ENCODE measurements at regions not wholly inside any gene's neighbourhood (a gene's known extent, or its start where the extent isn't known, plus 50 kb on each side); places are given as distances from the start of the nearest gene placed in this dataset.

- Histone ChIP-seq H3K4me2 (no peak overlapping the region), H3K9me2 (replicated peaks; ENCODE audit: insufficient read depth) (no peaks in the 10 kb centered on the region), H3K4me3 (no peak overlapping the region), H2AFZ (no peak overlapping the region), H3K79me2 (no peaks in the 10 kb centered on the region), H3K36me3 (replicated peaks; ENCODE audit: insufficient read depth, low read depth) (no peaks in the 10 kb centered on the region), H3K27me3 (no peaks in the 10 kb centered on the region), H3K9me3 (ENCODE audit: low read depth) (no peaks in the 10 kb centered on the region), H4K20me1 (ENCODE audit: insufficient read depth, poor library complexity, severe bottlenecking) (no peaks in the 10 kb centered on the region), H3K4me1 (ENCODE audit: insufficient read depth) (peaks cover 4% of the 10 kb centered on the region), H3K27ac (no peak overlapping the region)
- TF ChIP-seq EZH2phosphoT487 (IDR thresholded peaks at IDR 0.05; ENCODE audit: low read depth, severe bottlenecking, unreplicated experiment) (no peak), CTCF (IDR thresholded peaks at IDR 0.05; ENCODE audit: poor library complexity) (no peak), EZH2 (IDR thresholded peaks at IDR 0.05; ENCODE audit: borderline replicate concordance) (no peak)
- no peak for DNase-seq (ENCODE audit: low spot score)
- WGBS (ENCODE audit: low lambda C conversion rate, missing lambda C conversion rate): 93% methylated on average over 7 of the region's 7 CpGs
These were observed 341.9 kb upstream of the CHRM2 start for GRCh38 chr7:136526408-136527105.

GRCh38 chr7:136523571-136523970, 344.9 kb upstream of the CHRM2 start:
- no peaks in the 10 kb centered on the region for H4K20me1 ChIP-seq (ENCODE audit: insufficient read depth, poor library complexity, severe bottlenecking)
- no peak overlapping the region for H2AFZ ChIP-seq
- no peak overlapping the region for H3K4me3 ChIP-seq
- WGBS (ENCODE audit: low lambda C conversion rate, missing lambda C conversion rate): 91% methylated on average over 3 of the region's 3 CpGs
- no peaks in the 10 kb centered on the region for H3K9me2 ChIP-seq (replicated peaks; ENCODE audit: insufficient read depth)
- TF ChIP-seq CTCF (IDR thresholded peaks at IDR 0.05; ENCODE audit: poor library complexity): no peak
- no peak for TF ChIP-seq EZH2phosphoT487 (IDR thresholded peaks at IDR 0.05; ENCODE audit: low read depth, severe bottlenecking, unreplicated experiment)
- TF ChIP-seq EZH2 (IDR thresholded peaks at IDR 0.05; ENCODE audit: borderline replicate concordance): no peak
- no peaks in the 10 kb centered on the region for H3K27me3 ChIP-seq
- no peak overlapping the region for H3K27ac ChIP-seq
- H3K9me3 ChIP-seq (ENCODE audit: low read depth): no peaks in the 10 kb centered on the region
- H3K36me3 ChIP-seq (replicated peaks; ENCODE audit: insufficient read depth, low read depth): no peaks in the 10 kb centered on the region
- peaks cover 4% of the 10 kb centered on the region for H3K4me1 ChIP-seq (ENCODE audit: insufficient read depth)
- H3K4me2 ChIP-seq: no peak overlapping the region
- H3K79me2 ChIP-seq: no peaks in the 10 kb centered on the region
- DNase-seq (ENCODE audit: low spot score): no peak

- Histone ChIP-seq H4K20me1 (ENCODE audit: insufficient read depth, poor library complexity, severe bottlenecking) (no peaks in the 10 kb centered on the region), H3K4me2 (no peak overlapping the region), H3K9me2 (replicated peaks; ENCODE audit: insufficient read depth) (no peaks in the 10 kb centered on the region), H3K4me1 (ENCODE audit: insufficient read depth) (no peaks in the 10 kb centered on the region), H2AFZ (no peak overlapping the region), H3K9me3 (ENCODE audit: low read depth) (no peaks in the 10 kb centered on the region), H3K4me3 (no peak overlapping the region), H3K27ac (no peak overlapping the region), H3K27me3 (no peaks in the 10 kb centered on the region), H3K36me3 (replicated peaks; ENCODE audit: insufficient read depth, low read depth) (no peaks in the 10 kb centered on the region), H3K79me2 (no peaks in the 10 kb centered on the region)
- WGBS (ENCODE audit: low lambda C conversion rate, missing lambda C conversion rate): 79% methylated on average over 1 of the region's 1 CpG
- TF ChIP-seq EZH2phosphoT487 (IDR thresholded peaks at IDR 0.05; ENCODE audit: low read depth, severe bottlenecking, unreplicated experiment) (no peak), EZH2 (IDR thresholded peaks at IDR 0.05; ENCODE audit: borderline replicate concordance) (no peak), CTCF (IDR thresholded peaks at IDR 0.05; ENCODE audit: poor library complexity) (no peak)
- no peak for DNase-seq (ENCODE audit: low spot score)
These were observed 350.5 kb upstream of the CHRM2 start for GRCh38 chr7:136517971-136518370.
